Osteoblast (primary cell): ENCODE measurements at regions not wholly inside any gene's neighbourhood (a gene's known extent, or its start where the extent isn't known, plus 50 kb on each side); places are given as distances from the start of the nearest gene placed in this dataset.

Experiments used
- DNase-seq: peaks from one replicate; pipeline ENCODE4 v3.0.0; 2011; ENCODE audit warnings: low spot score, mixed read lengths; ENCODE audit not compliant: insufficient read length; ENCODE audit errors: missing footprints
- H2AFZ ChIP-seq: 2 replicates; pipeline ENCODE4 v1.6.0; 2011; ENCODE audit warnings: mild to moderate bottlenecking, low read length
- H3K27ac ChIP-seq: 2 replicates; pipeline ENCODE4 v1.5.1; 2011; ENCODE audit warnings: mild to moderate bottlenecking, low read depth, low read length, moderate library complexity
- H3K27me3 ChIP-seq: 2 replicates; pipeline ENCODE4 v1.6.0; 2012; ENCODE audit warnings: mild to moderate bottlenecking, control low read depth, inconsistent platforms, low read length, moderate library complexity; ENCODE audit not compliant: insufficient read depth
- H3K36me3 ChIP-seq: 2 replicates; pipeline ENCODE4 v1.5.1; 2011; ENCODE audit warnings: mild to moderate bottlenecking, low read length, control low read depth, moderate library complexity; ENCODE audit not compliant: insufficient read depth
- H3K4me1 ChIP-seq: 2 replicates; pipeline ENCODE4 v1.5.1; 2011; ENCODE audit warnings: mild to moderate bottlenecking, low read length, control low read depth, moderate library complexity; ENCODE audit not compliant: insufficient read depth
- H3K4me2 ChIP-seq: 2 replicates; pipeline ENCODE4 v1.6.0; 2011; ENCODE audit warnings: mild to moderate bottlenecking, low read length; ENCODE audit not compliant: insufficient read depth
- H3K4me3 ChIP-seq: fragments of 200-600 bp; sonication (generic); 3 replicates; pipeline ENCODE4 v1.5.1; 2012; ENCODE audit warnings: mild to moderate bottlenecking, low read length, inconsistent platforms; ENCODE audit not compliant: insufficient read depth
- H3K79me2 ChIP-seq: 2 replicates; pipeline ENCODE4 v1.6.0; 2012; ENCODE audit warnings: mild to moderate bottlenecking, low read length, control low read depth, inconsistent platforms; ENCODE audit not compliant: insufficient read depth
- H3K9me3 ChIP-seq: 2 replicates; pipeline ENCODE4 v1.5.1; 2011; ENCODE audit warnings: low read depth, low read length, control low read depth
- H4K20me1 ChIP-seq: 2 replicates; pipeline ENCODE4 v1.6.0; 2012; ENCODE audit warnings: mild to moderate bottlenecking, low read length, control low read depth; ENCODE audit not compliant: insufficient read depth
- CTCF ChIP-seq: IDR thresholded peaks from 2 replicates; pipeline ENCODE4 v1.5.1; 2011; ENCODE audit warnings: mild to moderate bottlenecking, low read depth, low read length, moderate library complexity; ENCODE audit errors: extremely low read depth

- no peaks in the 10 kb centered on the region for H3K36me3 ChIP-seq
- no peaks in the 10 kb centered on the region for H3K4me1 ChIP-seq
- TF ChIP-seq CTCF, result no peak
- no peaks in the 10 kb centered on the region for H4K20me1 ChIP-seq
- H3K4me2 ChIP-seq, result no peak overlapping the region
- no peaks in the 10 kb centered on the region for H3K27me3 ChIP-seq
- peak overlapping the region; percentile 47 for H3K27ac ChIP-seq
- H2AFZ ChIP-seq, result no peak overlapping the region
- no peak overlapping the region for H3K4me3 ChIP-seq
- H3K9me3 ChIP-seq, result no peaks in the 10 kb centered on the region
- no peaks in the 10 kb centered on the region for H3K79me2 ChIP-seq
- DNase-seq, result no peak
These were observed 128.2 kb downstream of the SLC17A6 start for GRCh38 chr11:22466351-22466750.

GRCh38 chr11:22465620-22466019 lies 127.4 kb downstream of the SLC17A6 start:
- Histone ChIP-seq H3K4me3 (no peak overlapping the region), H3K4me1 (no peaks in the 10 kb centered on the region), H3K27ac (no peak overlapping the region), H4K20me1 (no peaks in the 10 kb centered on the region), H3K9me3 (no peaks in the 10 kb centered on the region), H2AFZ (no peak overlapping the region), H3K4me2 (no peak overlapping the region), H3K36me3 (no peaks in the 10 kb centered on the region), H3K27me3 (no peaks in the 10 kb centered on the region), H3K79me2 (no peaks in the 10 kb centered on the region)
- DNase-seq, result no peak
- TF ChIP-seq CTCF, result no peak

DNA sequence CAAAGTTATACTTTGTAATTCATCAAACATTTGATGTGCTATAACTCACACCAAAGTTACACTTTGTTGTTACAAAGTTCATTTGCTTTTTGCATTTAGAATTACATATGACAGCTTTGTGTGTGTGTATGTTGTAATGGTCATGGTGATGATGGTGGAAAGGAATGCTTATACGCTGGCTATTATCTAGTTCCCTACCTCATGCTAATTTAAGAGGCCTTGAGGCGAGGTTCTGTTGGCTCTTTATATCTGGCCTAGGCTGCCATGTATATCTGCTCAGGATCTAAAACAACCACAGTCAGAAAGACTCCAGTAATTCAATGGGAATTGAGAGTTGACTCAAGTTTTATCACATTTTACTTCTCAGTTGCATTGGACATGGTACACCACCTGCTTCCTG lies 123.4 kb downstream of the SLC17A6 start:
- peaks cover 4% of the 10 kb centered on the region for H3K9me3 ChIP-seq
- no peaks in the 10 kb centered on the region for H3K4me1 ChIP-seq
- DNase-seq, result no peak
- no peaks in the 10 kb centered on the region for H3K79me2 ChIP-seq
- no peak overlapping the region for H3K4me2 ChIP-seq
- no peak overlapping the region for H2AFZ ChIP-seq
- H4K20me1 ChIP-seq, result no peaks in the 10 kb centered on the region
- no peak overlapping the region for H3K27ac ChIP-seq
- H3K4me3 ChIP-seq, result no peak overlapping the region
- H3K36me3 ChIP-seq, result no peaks in the 10 kb centered on the region
- TF ChIP-seq CTCF, result no peak
- no peaks in the 10 kb centered on the region for H3K27me3 ChIP-seq

DNA sequence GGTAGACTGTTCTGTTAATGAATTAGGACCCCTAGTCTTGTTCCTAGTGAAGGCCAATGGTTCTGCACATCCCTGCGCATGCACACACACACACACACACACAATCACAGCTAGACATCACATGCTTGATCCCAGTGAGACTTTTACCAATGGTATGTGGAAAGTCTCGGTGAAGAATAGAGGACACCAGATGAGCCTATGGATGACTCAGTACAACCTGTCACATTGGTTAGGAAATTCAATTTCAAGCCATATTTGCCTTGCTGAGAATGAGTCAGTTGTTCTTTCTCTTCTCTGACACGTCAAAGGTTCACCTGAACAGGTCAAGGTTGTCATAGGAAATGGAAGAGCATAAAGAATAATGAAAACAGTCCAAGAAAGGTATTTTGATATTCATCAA lies 122.0 kb downstream of the SLC17A6 start:
- DNase-seq, result no peak

More for the DNA sequence above, 122.0 kb downstream of the SLC17A6 start:
- no peaks in the 10 kb centered on the region for H3K36me3 ChIP-seq
- H2AFZ ChIP-seq, result no peak overlapping the region
- H3K4me2 ChIP-seq, result no peak overlapping the region
- no peaks in the 10 kb centered on the region for H3K4me1 ChIP-seq
- H3K27ac ChIP-seq, result no peak overlapping the region
- H3K9me3 ChIP-seq, result peaks cover 4% of the 10 kb centered on the region
- H3K27me3 ChIP-seq, result no peaks in the 10 kb centered on the region
- no peaks in the 10 kb centered on the region for H3K79me2 ChIP-seq
- H4K20me1 ChIP-seq, result no peaks in the 10 kb centered on the region
- H3K4me3 ChIP-seq, result no peak overlapping the region
- TF ChIP-seq CTCF, result no peak
